ENCODE measurements at regions not wholly inside any gene's neighbourhood (a gene's known extent, or its start where the extent isn't known, plus 50 kb on each side); places are given as distances from the start of the nearest gene placed in this dataset.

DNA sequence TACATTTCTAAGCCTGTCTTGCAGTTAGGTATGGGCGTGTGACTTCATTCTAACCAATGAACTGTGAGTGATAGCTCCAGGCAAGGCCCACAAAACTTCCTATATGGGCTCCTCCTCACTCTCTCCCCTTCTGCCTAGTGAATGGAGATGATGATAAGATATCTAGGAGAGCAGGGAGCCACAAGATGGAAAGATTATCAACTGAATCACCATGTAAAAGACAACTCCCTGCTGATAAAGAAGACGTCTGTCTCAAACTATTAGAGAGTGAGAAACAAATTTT, 237.1 kb downstream of the GPD2 start:
- no CpG with 5 or more reads among the region's 2 CpGs for WGBS, 2 donors (ENCODE audit: extremely low coverage in 2 of 2, insufficient read length in 2 of 2, insufficient replicate concordance in 1 of 2)
- Histone ChIP-seq H2AFZ (ENCODE audit: low read length) (no peak overlapping the region), H2BK5ac (ENCODE audit: low read length) (no peak overlapping the region), H3K36me3 (replicated peaks in 1 of 2; ENCODE audit: control insufficient read depth in 2 of 2, insufficient read depth in 2 of 2, low read length in 2 of 2) (no peaks in the 10 kb centered on the region), H3K18ac (ENCODE audit: low read length) (no peak overlapping the region), H3K9ac (ENCODE audit: low read depth, low read length, poor library complexity) (no peak overlapping the region), H3K4me1 (ENCODE audit: control insufficient read depth in 2 of 2, insufficient read depth in 1 of 2, low read depth in 1 of 2, low read length in 2 of 2) (no peaks in the 10 kb centered on the region), H4K91ac (ENCODE audit: low read depth, low read length, poor library complexity) (no peak overlapping the region), H2BK15ac (ENCODE audit: low read length) (no peak overlapping the region), H3K27me3 (ENCODE audit: control insufficient read depth in 3 of 3, insufficient read depth in 3 of 3, low read depth in 1 of 3, low read length in 3 of 3) (no peaks in the 10 kb centered on the region), H3K23ac (ENCODE audit: low read depth, low read length, poor library complexity) (no peak overlapping the region), H3K79me1 (ENCODE audit: low read depth, low read length) (no peaks in the 10 kb centered on the region), H2BK120ac (ENCODE audit: low read depth, low read length) (no peak overlapping the region), H3K14ac (ENCODE audit: low read length) (no peak overlapping the region), H3K9me3 (replicated peaks in 1 of 2; ENCODE audit: control insufficient read depth in 2 of 2, insufficient read depth in 1 of 2, low read depth in 1 of 2, low read length in 2 of 2) (no peaks in the 10 kb centered on the region), H2BK12ac (ENCODE audit: low read length) (no peak overlapping the region), H3K4me2 (ENCODE audit: insufficient read depth, low read length, poor library complexity, severe bottlenecking) (no peak overlapping the region), H3K4ac (ENCODE audit: low read length) (no peak overlapping the region), H3K4me3 (ENCODE audit: low read length in 2 of 2) (no peak overlapping the region), H4K8ac (ENCODE audit: low read depth, low read length) (no peak overlapping the region), H3K27ac (replicated peaks; ENCODE audit: low read length) (no peak overlapping the region), H2AK5ac (ENCODE audit: low read depth, low read length) (no peak overlapping the region)
- no peak for DNase-seq (ENCODE audit: low spot score)

DNA sequence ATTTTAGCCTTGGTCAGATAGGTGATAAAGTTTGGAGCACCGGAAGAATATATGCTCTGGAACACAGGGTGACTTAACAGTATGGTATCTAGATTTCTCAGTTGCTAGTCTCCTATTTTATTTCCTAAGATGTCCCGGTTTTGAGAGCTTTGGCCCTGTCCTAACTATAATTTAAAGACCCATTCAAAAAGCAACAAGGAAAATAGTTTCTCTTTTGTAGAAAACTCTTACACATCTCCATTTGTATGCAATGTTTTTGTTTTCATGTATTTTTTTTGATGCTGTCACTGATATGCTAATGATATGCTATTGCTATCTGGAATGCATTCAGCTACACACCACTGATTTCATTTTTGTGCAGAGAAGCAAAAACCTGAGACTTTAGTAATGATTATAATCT, 237.8 kb downstream of the GPD2 start:
- H3K9me3 ChIP-seq (replicated peaks in 1 of 2; ENCODE audit: control insufficient read depth in 2 of 2, insufficient read depth in 1 of 2, low read depth in 1 of 2, low read length in 2 of 2): no peaks in the 10 kb centered on the region
- no peak overlapping the region for H2BK5ac ChIP-seq (ENCODE audit: low read length)
- H3K4me1 ChIP-seq (ENCODE audit: control insufficient read depth in 2 of 2, insufficient read depth in 1 of 2, low read depth in 1 of 2, low read length in 2 of 2): no peaks in the 10 kb centered on the region
- no peak for DNase-seq (ENCODE audit: low spot score)
- no peak overlapping the region for H3K27ac ChIP-seq (replicated peaks; ENCODE audit: low read length)
- no peak overlapping the region for H2BK12ac ChIP-seq (ENCODE audit: low read length)
- no peak overlapping the region for H2BK15ac ChIP-seq (ENCODE audit: low read length)
- no peaks in the 10 kb centered on the region for H3K79me1 ChIP-seq (ENCODE audit: low read depth, low read length)
- no peak overlapping the region for H3K23ac ChIP-seq (ENCODE audit: low read depth, low read length, poor library complexity)
- no peaks in the 10 kb centered on the region for H3K36me3 ChIP-seq (replicated peaks in 1 of 2; ENCODE audit: control insufficient read depth in 2 of 2, insufficient read depth in 2 of 2, low read length in 2 of 2)
- no CpG with 5 or more reads among the region's 2 CpGs for WGBS, 2 donors (ENCODE audit: extremely low coverage in 2 of 2, insufficient read length in 2 of 2, insufficient replicate concordance in 1 of 2)
- H4K8ac ChIP-seq (ENCODE audit: low read depth, low read length): no peak overlapping the region
- H4K91ac ChIP-seq (ENCODE audit: low read depth, low read length, poor library complexity): no peak overlapping the region
- H3K4me2 ChIP-seq (ENCODE audit: insufficient read depth, low read length, poor library complexity, severe bottlenecking): no peak overlapping the region
- H3K4ac ChIP-seq (ENCODE audit: low read length): no peak overlapping the region
- H3K4me3 ChIP-seq (ENCODE audit: low read length in 2 of 2): no peak overlapping the region
- no peak overlapping the region for H2AFZ ChIP-seq (ENCODE audit: low read length)
- H3K27me3 ChIP-seq (ENCODE audit: control insufficient read depth in 3 of 3, insufficient read depth in 3 of 3, low read depth in 1 of 3, low read length in 3 of 3): no peaks in the 10 kb centered on the region
- H2BK120ac ChIP-seq (ENCODE audit: low read depth, low read length): no peak overlapping the region
- no peak overlapping the region for H3K9ac ChIP-seq (ENCODE audit: low read depth, low read length, poor library complexity)
- H3K18ac ChIP-seq (ENCODE audit: low read length): no peak overlapping the region
- no peak overlapping the region for H3K14ac ChIP-seq (ENCODE audit: low read length)
- no peak overlapping the region for H2AK5ac ChIP-seq (ENCODE audit: low read depth, low read length)

DNA sequence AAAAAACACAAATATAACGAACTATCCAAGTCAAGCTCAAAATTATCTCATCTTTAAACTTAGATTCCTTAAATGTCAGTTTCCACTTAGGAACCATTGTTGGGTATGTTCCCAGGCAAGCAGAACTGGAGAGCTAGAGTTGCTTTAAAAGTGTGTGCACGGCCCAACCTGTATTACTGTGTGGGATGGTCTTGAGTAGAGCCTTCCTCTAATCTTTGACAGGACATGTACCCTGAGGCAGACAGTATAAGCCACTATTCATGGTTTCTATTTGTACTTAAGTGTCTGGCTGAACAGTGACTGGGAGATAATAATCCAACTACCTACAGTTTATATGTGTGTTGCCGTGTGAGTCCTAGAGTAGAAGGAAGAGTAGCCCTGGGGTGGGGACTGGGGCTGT, 239.7 kb downstream of the GPD2 start:
- Histone ChIP-seq H3K27me3 (ENCODE audit: control insufficient read depth in 3 of 3, insufficient read depth in 3 of 3, low read depth in 1 of 3, low read length in 3 of 3) (no peaks in the 10 kb centered on the region), H4K91ac (ENCODE audit: low read depth, low read length, poor library complexity) (no peak overlapping the region), H3K9ac (ENCODE audit: low read depth, low read length, poor library complexity) (no peak overlapping the region), H4K8ac (ENCODE audit: low read depth, low read length) (no peak overlapping the region), H2BK12ac (ENCODE audit: low read length) (no peak overlapping the region), H2BK120ac (ENCODE audit: low read depth, low read length) (no peak overlapping the region), H3K4me3 (ENCODE audit: low read length in 2 of 2) (no peak overlapping the region), H3K23ac (ENCODE audit: low read depth, low read length, poor library complexity) (no peak overlapping the region), H3K4ac (ENCODE audit: low read length) (no peak overlapping the region), H3K79me1 (ENCODE audit: low read depth, low read length) (no peaks in the 10 kb centered on the region), H2BK15ac (ENCODE audit: low read length) (no peak overlapping the region), H2AFZ (ENCODE audit: low read length) (no peak overlapping the region), H2AK5ac (ENCODE audit: low read depth, low read length) (no peak overlapping the region), H3K18ac (ENCODE audit: low read length) (no peak overlapping the region), H3K4me2 (ENCODE audit: insufficient read depth, low read length, poor library complexity, severe bottlenecking) (no peak overlapping the region), H3K27ac (replicated peaks; ENCODE audit: low read length) (no peak overlapping the region), H2BK5ac (ENCODE audit: low read length) (no peak overlapping the region), H3K4me1 (ENCODE audit: control insufficient read depth in 2 of 2, insufficient read depth in 1 of 2, low read depth in 1 of 2, low read length in 2 of 2) (no peaks in the 10 kb centered on the region), H3K36me3 (replicated peaks in 1 of 2; ENCODE audit: control insufficient read depth in 2 of 2, insufficient read depth in 2 of 2, low read length in 2 of 2) (no peaks in the 10 kb centered on the region), H3K9me3 (replicated peaks in 1 of 2; ENCODE audit: control insufficient read depth in 2 of 2, insufficient read depth in 1 of 2, low read depth in 1 of 2, low read length in 2 of 2) (no peaks in the 10 kb centered on the region), H3K14ac (ENCODE audit: low read length) (no peak overlapping the region)
- WGBS, 2 donors (ENCODE audit: extremely low coverage in 2 of 2, insufficient read length in 2 of 2, insufficient replicate concordance in 1 of 2): no CpG with 5 or more reads among the region's 3 CpGs
- no peak for DNase-seq (ENCODE audit: low spot score)

DNA sequence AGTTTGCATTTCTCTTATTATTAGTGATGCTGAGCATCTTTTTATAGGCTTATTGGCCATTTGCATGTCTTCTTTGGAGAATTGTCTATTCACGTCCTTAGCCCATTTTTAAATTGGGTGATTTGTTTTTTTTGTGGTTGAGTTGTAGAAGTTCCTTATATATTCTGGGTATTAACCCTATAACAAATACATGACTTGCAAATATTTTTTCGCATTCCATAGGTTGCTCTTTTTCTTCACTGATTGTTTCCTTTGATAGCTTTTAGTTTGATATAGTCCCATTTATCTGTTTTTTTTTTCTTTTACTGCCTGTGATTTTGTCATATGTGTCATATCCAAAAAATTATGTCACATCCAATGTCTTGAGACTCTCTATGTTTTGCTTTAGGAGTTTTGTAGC, 243.6 kb downstream of the GPD2 start:
- Histone ChIP-seq H2BK120ac (ENCODE audit: low read depth, low read length) (no peak overlapping the region), H3K4ac (ENCODE audit: low read length) (no peak overlapping the region), H2BK12ac (ENCODE audit: low read length) (no peak overlapping the region), H3K79me1 (ENCODE audit: low read depth, low read length) (no peaks in the 10 kb centered on the region), H3K27ac (replicated peaks; ENCODE audit: low read length) (no peak overlapping the region), H3K36me3 (replicated peaks in 1 of 2; ENCODE audit: control insufficient read depth in 2 of 2, insufficient read depth in 2 of 2, low read length in 2 of 2) (no peaks in the 10 kb centered on the region), H3K9ac (ENCODE audit: low read depth, low read length, poor library complexity) (no peak overlapping the region), H2BK15ac (ENCODE audit: low read length) (no peak overlapping the region), H3K4me3 (ENCODE audit: low read length in 2 of 2) (no peak overlapping the region), H3K4me1 (ENCODE audit: control insufficient read depth in 2 of 2, insufficient read depth in 1 of 2, low read depth in 1 of 2, low read length in 2 of 2) (no peaks in the 10 kb centered on the region), H3K23ac (ENCODE audit: low read depth, low read length, poor library complexity) (no peak overlapping the region), H4K91ac (ENCODE audit: low read depth, low read length, poor library complexity) (no peak overlapping the region), H2BK5ac (ENCODE audit: low read length) (no peak overlapping the region), H3K4me2 (ENCODE audit: insufficient read depth, low read length, poor library complexity, severe bottlenecking) (no peak overlapping the region), H2AK5ac (ENCODE audit: low read depth, low read length) (no peak overlapping the region), H4K8ac (ENCODE audit: low read depth, low read length) (no peak overlapping the region), H3K9me3 (replicated peaks in 1 of 2; ENCODE audit: control insufficient read depth in 2 of 2, insufficient read depth in 1 of 2, low read depth in 1 of 2, low read length in 2 of 2) (no peaks in the 10 kb centered on the region), H2AFZ (ENCODE audit: low read length) (no peak overlapping the region), H3K14ac (ENCODE audit: low read length) (no peak overlapping the region), H3K27me3 (ENCODE audit: control insufficient read depth in 3 of 3, insufficient read depth in 3 of 3, low read depth in 1 of 3, low read length in 3 of 3) (no peaks in the 10 kb centered on the region), H3K18ac (ENCODE audit: low read length) (no peak overlapping the region)
- no CpG with 5 or more reads among the region's 2 CpGs for WGBS, 2 donors (ENCODE audit: extremely low coverage in 2 of 2, insufficient read length in 2 of 2, insufficient replicate concordance in 1 of 2)
- no peak for DNase-seq (ENCODE audit: low spot score)
